Activated naive CD4-positive, alpha-beta T cell treated with anti-CD3 and anti-CD28 coated beads, Interleukin-2, amount 10 ng/mL, durations not matched to agents 7 days and 5 days (primary cell): ENCODE measurements at regions not wholly inside any gene's neighbourhood (a gene's known extent, or its start where the extent isn't known, plus 50 kb on each side); places are given as distances from the start of the nearest gene placed in this dataset.

Source experiments
- CTCF ChIA-PET: fragments of 350-600 bp; sonication (Branson Sonifier 250); formaldehyde crosslinking; loops from one replicate; lab custom pipeline; 2021; ENCODE audit warnings: antibody characterized with exemption; lab: Charles Lee
- DNase-seq: peaks from one replicate; pipeline ENCODE4 v3.0.0-alpha.2; 2020
- H3K27ac Mint-ChIP-seq: one replicate; pipeline ENCODE4 v1.8.0; 2021; ENCODE audit warnings: mild to moderate bottlenecking, moderate library complexity, mixed read lengths
- H3K27me3 Mint-ChIP-seq: one replicate; pipeline ENCODE4 v1.8.0; 2021; ENCODE audit warnings: mild to moderate bottlenecking, mixed read lengths
- H3K36me3 Mint-ChIP-seq: one replicate; pipeline ENCODE4 v1.8.0; 2021; ENCODE audit warnings: mixed read lengths
- H3K4me1 Mint-ChIP-seq: one replicate; pipeline ENCODE4 v1.8.0; 2021; ENCODE audit warnings: mixed read lengths
- H3K4me3 Mint-ChIP-seq: one replicate; pipeline ENCODE4 v1.8.0; 2021; ENCODE audit warnings: mild to moderate bottlenecking, moderate library complexity, mixed read lengths
- H3K9me3 Mint-ChIP-seq: one replicate; pipeline ENCODE4 v1.8.0; 2021; ENCODE audit warnings: mixed read lengths

- Mint-ChIP-seq H3K9me3 (peaks cover 5% of the 10 kb centered on the region), H3K4me3 (no peak overlapping the region), H3K27me3 (no peaks in the 10 kb centered on the region), H3K36me3 (no peaks in the 10 kb centered on the region), H3K27ac (no peak overlapping the region), H3K4me1 (no peaks in the 10 kb centered on the region)
- CTCF ChIA-PET = no interaction called here
- DNase-seq = no peak
Observed at GRCh38 chr14:85911044-85911443, 381.1 kb downstream of the FLRT2 start.

GRCh38 chr14:85909581-85909980 lies 379.6 kb downstream of the FLRT2 start:
- Mint-ChIP-seq H3K4me3 (no peak overlapping the region), H3K27ac (no peak overlapping the region)
- CTCF ChIA-PET = no interaction called here

GRCh38 chr14:85907536-85907935 lies 377.6 kb downstream of the FLRT2 start:
- Mint-ChIP-seq H3K27ac (no peak overlapping the region), H3K36me3 (no peaks in the 10 kb centered on the region), H3K4me1 (no peaks in the 10 kb centered on the region), H3K4me3 (no peak overlapping the region), H3K27me3 (no peaks in the 10 kb centered on the region), H3K9me3 (peaks cover 3% of the 10 kb centered on the region)
- no peak for DNase-seq
- CTCF ChIA-PET = no interaction called here

More at GRCh38 chr14:85909581-85909980, 379.6 kb downstream of the FLRT2 start:
- Mint-ChIP-seq H3K36me3 (no peaks in the 10 kb centered on the region), H3K4me1 (no peaks in the 10 kb centered on the region), H3K9me3 (peaks cover 3% of the 10 kb centered on the region), H3K27me3 (no peaks in the 10 kb centered on the region)
- no peak for DNase-seq

GRCh38 chr14:85897808-85898207 lies 367.9 kb downstream of the FLRT2 start:
- Mint-ChIP-seq H3K4me1 (no peaks in the 10 kb centered on the region), H3K27ac (no peak overlapping the region), H3K27me3 (no peaks in the 10 kb centered on the region), H3K4me3 (no peak overlapping the region), H3K9me3 (no peaks in the 10 kb centered on the region), H3K36me3 (no peaks in the 10 kb centered on the region)
- CTCF ChIA-PET = no interaction called here
- no peak for DNase-seq

GRCh38 chr14:85895603-85896002 lies 365.7 kb downstream of the FLRT2 start:
- H3K9me3 Mint-ChIP-seq = no peaks in the 10 kb centered on the region
- no peak overlapping the region for H3K4me3 Mint-ChIP-seq
- H3K36me3 Mint-ChIP-seq = no peaks in the 10 kb centered on the region
- no peaks in the 10 kb centered on the region for H3K4me1 Mint-ChIP-seq
- no peak overlapping the region for H3K27ac Mint-ChIP-seq
- DNase-seq = no peak
- no peaks in the 10 kb centered on the region for H3K27me3 Mint-ChIP-seq
- CTCF ChIA-PET = interaction anchor here (0.6 kb wide), 1 partner anchor 1109 kb away, joined by 3 read pairs; no protein-coding TSS in a partner anchor

GRCh38 chr14:85892251-85892650 lies 362.3 kb downstream of the FLRT2 start:
- Mint-ChIP-seq H3K4me1 (no peaks in the 10 kb centered on the region), H3K36me3 (no peaks in the 10 kb centered on the region), H3K27ac (no peak overlapping the region), H3K4me3 (no peak overlapping the region), H3K9me3 (no peaks in the 10 kb centered on the region), H3K27me3 (no peaks in the 10 kb centered on the region)
- CTCF ChIA-PET = no interaction called here
- DNase-seq = no peak

- DNase-seq = no peak
- H3K27ac Mint-ChIP-seq = no peak overlapping the region
- no peaks in the 10 kb centered on the region for H3K36me3 Mint-ChIP-seq
- H3K4me3 Mint-ChIP-seq = no peak overlapping the region
- H3K4me1 Mint-ChIP-seq = no peaks in the 10 kb centered on the region
- peaks cover 2% of the 10 kb centered on the region for H3K9me3 Mint-ChIP-seq
- CTCF ChIA-PET = no interaction called here
- no peaks in the 10 kb centered on the region for H3K27me3 Mint-ChIP-seq
Observed at GRCh38 chr14:85883966-85884365, 354.0 kb downstream of the FLRT2 start.

GRCh38 chr14:85883101-85883500 lies 353.2 kb downstream of the FLRT2 start:
- Mint-ChIP-seq H3K27me3 (no peaks in the 10 kb centered on the region), H3K27ac (no peak overlapping the region), H3K36me3 (no peaks in the 10 kb centered on the region), H3K9me3 (peaks cover 2% of the 10 kb centered on the region), H3K4me3 (no peak overlapping the region), H3K4me1 (no peaks in the 10 kb centered on the region)
- CTCF ChIA-PET = no interaction called here
- DNase-seq = no peak

- CTCF ChIA-PET = no interaction called here
- no peak for DNase-seq
- Mint-ChIP-seq H3K4me3 (no peak overlapping the region), H3K27ac (no peak overlapping the region), H3K9me3 (peaks cover 2% of the 10 kb centered on the region), H3K27me3 (no peaks in the 10 kb centered on the region), H3K36me3 (no peaks in the 10 kb centered on the region), H3K4me1 (no peaks in the 10 kb centered on the region)
Observed at GRCh38 chr14:85881935-85882334, 352.0 kb downstream of the FLRT2 start.

GRCh38 chr14:85878874-85879273 lies 348.9 kb downstream of the FLRT2 start:
- Mint-ChIP-seq H3K27ac (no peak overlapping the region), H3K9me3 (no peaks in the 10 kb centered on the region), H3K36me3 (no peaks in the 10 kb centered on the region), H3K4me3 (no peak overlapping the region), H3K27me3 (no peaks in the 10 kb centered on the region), H3K4me1 (no peaks in the 10 kb centered on the region)
- no peak for DNase-seq
- CTCF ChIA-PET = no interaction called here

- Mint-ChIP-seq H3K4me1 (no peaks in the 10 kb centered on the region), H3K27me3 (no peaks in the 10 kb centered on the region), H3K36me3 (no peaks in the 10 kb centered on the region), H3K4me3 (no peak overlapping the region), H3K9me3 (no peaks in the 10 kb centered on the region), H3K27ac (no peak overlapping the region)
- no peak for DNase-seq
- CTCF ChIA-PET = no interaction called here
Observed at GRCh38 chr14:85873006-85873405, 343.1 kb downstream of the FLRT2 start.

GRCh38 chr14:85867450-85867849 lies 337.5 kb downstream of the FLRT2 start:
- no peak for DNase-seq
- Mint-ChIP-seq H3K9me3 (no peaks in the 10 kb centered on the region), H3K36me3 (no peaks in the 10 kb centered on the region), H3K27me3 (no peaks in the 10 kb centered on the region), H3K27ac (no peak overlapping the region), H3K4me3 (no peak overlapping the region), H3K4me1 (no peaks in the 10 kb centered on the region)
- CTCF ChIA-PET = no interaction called here

- no peaks in the 10 kb centered on the region for H3K4me1 Mint-ChIP-seq
- DNase-seq = no peak
- CTCF ChIA-PET = no interaction called here
- no peak overlapping the region for H3K4me3 Mint-ChIP-seq
- H3K9me3 Mint-ChIP-seq = no peaks in the 10 kb centered on the region
- no peak overlapping the region for H3K27ac Mint-ChIP-seq
- no peaks in the 10 kb centered on the region for H3K27me3 Mint-ChIP-seq
- no peaks in the 10 kb centered on the region for H3K36me3 Mint-ChIP-seq
Observed at GRCh38 chr14:85865701-85866100, 335.8 kb downstream of the FLRT2 start.

- Mint-ChIP-seq H3K4me3 (no peak overlapping the region), H3K9me3 (no peaks in the 10 kb centered on the region), H3K4me1 (no peaks in the 10 kb centered on the region), H3K27ac (no peak overlapping the region), H3K36me3 (no peaks in the 10 kb centered on the region), H3K27me3 (no peaks in the 10 kb centered on the region)
- CTCF ChIA-PET = no interaction called here
- DNase-seq = no peak
Observed at GRCh38 chr14:85858634-85859033, 328.7 kb downstream of the FLRT2 start.

GRCh38 chr14:85856430-85856829 lies 326.5 kb downstream of the FLRT2 start:
- no peak overlapping the region for H3K4me3 Mint-ChIP-seq
- H3K27ac Mint-ChIP-seq = no peak overlapping the region
- no peaks in the 10 kb centered on the region for H3K36me3 Mint-ChIP-seq
- no peaks in the 10 kb centered on the region for H3K4me1 Mint-ChIP-seq
- no peaks in the 10 kb centered on the region for H3K27me3 Mint-ChIP-seq
- DNase-seq = no peak
- H3K9me3 Mint-ChIP-seq = no peaks in the 10 kb centered on the region
- CTCF ChIA-PET = no interaction called here

- no peaks in the 10 kb centered on the region for H3K27me3 Mint-ChIP-seq
- H3K4me3 Mint-ChIP-seq = no peak overlapping the region
- no peak overlapping the region for H3K27ac Mint-ChIP-seq
- peaks cover under 1% of the 10 kb centered on the region for H3K9me3 Mint-ChIP-seq
- H3K4me1 Mint-ChIP-seq = no peaks in the 10 kb centered on the region
- CTCF ChIA-PET = no interaction called here
- DNase-seq = no peak
- no peaks in the 10 kb centered on the region for H3K36me3 Mint-ChIP-seq
Observed at GRCh38 chr14:85853996-85854526, 324.1 kb downstream of the FLRT2 start.
